Liver (tissue), 8 donors: ENCODE measurements at regions not wholly inside any gene's neighbourhood (a gene's known extent, or its start where the extent isn't known, plus 50 kb on each side); places are given as distances from the start of the nearest gene placed in this dataset.

Experiments used
- DNase-seq: peaks from one replicate; pipeline ENCODE4 v3.0.0-alpha.2; 2017; ENCODE audit warnings: low spot score
- H3K27ac ChIP-seq, 2 donors: one replicate each; pipeline ENCODE4 v1.7.0; 2013; ENCODE audit warnings: inconsistent platforms in 2 of 2, low read length in 2 of 2, control low read depth in 1 of 2, low read depth in 1 of 2, mild to moderate bottlenecking in 1 of 2
- H3K27me3 ChIP-seq, 4 donors: one replicate each; pipeline versions ENCODE4 v1.6.1 to v1.7.0; 2013; ENCODE audit warnings: low read length in 3 of 4, inconsistent platforms in 1 of 4, mild to moderate bottlenecking in 1 of 4, moderate library complexity in 1 of 4; ENCODE audit not compliant: control insufficient read depth in 4 of 4, insufficient read depth in 4 of 4
- H3K36me3 ChIP-seq, 4 donors: one replicate each; pipeline versions ENCODE4 v1.6.1 to v1.7.0; 2013; ENCODE audit warnings: low read length in 3 of 4, mild to moderate bottlenecking in 3 of 4, low read depth in 1 of 4, moderate library complexity in 1 of 4; ENCODE audit not compliant: control insufficient read depth in 4 of 4, insufficient read depth in 3 of 4
- H3K4me1 ChIP-seq, 4 donors: one replicate each; pipeline versions ENCODE4 v1.6.1 to v1.7.0; 2013; ENCODE audit warnings: low read length in 3 of 4, mild to moderate bottlenecking in 3 of 4, moderate library complexity in 1 of 4; ENCODE audit not compliant: control insufficient read depth in 4 of 4, insufficient read depth in 4 of 4
- H3K4me3 ChIP-seq, 3 donors: one replicate each; pipeline versions ENCODE4 v1.6.1 to v1.7.0; 2013; ENCODE audit warnings: low read length in 3 of 3, control low read depth in 1 of 3, low read depth in 1 of 3, mild to moderate bottlenecking in 1 of 3
- H3K9ac ChIP-seq, 2 donors: one replicate each; pipeline ENCODE4 v1.7.0; 2013; ENCODE audit warnings: low read length in 2 of 2, mild to moderate bottlenecking in 2 of 2, moderate library complexity in 2 of 2, control low read depth in 1 of 2, low read depth in 1 of 2
- H3K9me3 ChIP-seq, 4 donors: one replicate each; pipeline versions ENCODE4 v1.6.1 to v1.7.0; 2013; ENCODE audit warnings: low read length in 3 of 4; ENCODE audit not compliant: control insufficient read depth in 4 of 4
- ATF3 ChIP-seq: IDR thresholded peaks from 2 replicates; pipeline ENCODE4 v1.6.1; 2016; ENCODE audit warnings: antibody characterized with exemption
- CTCF ChIP-seq: fragments of 150-350 bp; IDR thresholded peaks from 2 replicates; pipeline ENCODE4 v1.5.1; 2017; ENCODE audit warnings: improper control_type of control experiment, low read depth, low read length; ENCODE audit not compliant: missing input control
- EGR1 ChIP-seq, 2 donors: IDR thresholded peaks; 2 replicates each; pipeline ENCODE4 v1.6.1; 2016 to 2018; ENCODE audit warnings: antibody characterized with exemption in 2 of 2, low read depth in 2 of 2
- FOXA1 ChIP-seq: IDR thresholded peaks from 2 replicates; pipeline ENCODE4 v1.6.1; 2016; ENCODE audit warnings: antibody characterized with exemption
- FOXA2 ChIP-seq: IDR thresholded peaks from 2 replicates; pipeline ENCODE4 v1.6.1; 2016; ENCODE audit warnings: antibody characterized with exemption
- GABPA ChIP-seq, 2 donors: IDR thresholded peaks in 1 of 2; conservative IDR thresholded peaks in 1 of 2; 2 replicates each; pipeline ENCODE4 v1.6.1; 2016; ENCODE audit warnings: antibody characterized with exemption in 2 of 2, mild to moderate bottlenecking in 1 of 2, moderate library complexity in 1 of 2
- HNF4A ChIP-seq, 2 donors: conservative IDR thresholded peaks; 2 replicates each; pipeline ENCODE4 v1.6.1; 2016; ENCODE audit warnings: antibody characterized with exemption in 2 of 2, mild to moderate bottlenecking in 2 of 2
- HNF4G ChIP-seq: IDR thresholded peaks from 2 replicates; pipeline ENCODE4 v1.6.1; 2016; ENCODE audit warnings: antibody characterized with exemption
- JUND ChIP-seq, 2 donors: IDR thresholded peaks; 2 replicates each; pipeline ENCODE4 v1.6.1; 2016; ENCODE audit warnings: antibody characterized with exemption in 2 of 2
- MAX ChIP-seq: IDR thresholded peaks from 2 replicates; pipeline ENCODE4 v1.6.1; 2016; ENCODE audit warnings: antibody characterized with exemption
- NR2F2 ChIP-seq: IDR thresholded peaks from 2 replicates; pipeline ENCODE4 v1.6.1; 2016; ENCODE audit warnings: antibody characterized with exemption
- RAD21 ChIP-seq, 2 donors: IDR thresholded peaks; 2 replicates each; pipeline ENCODE4 v1.6.1; 2016; ENCODE audit warnings: antibody characterized with exemption in 2 of 2, mild to moderate bottlenecking in 2 of 2
- REST ChIP-seq: IDR thresholded peaks from 2 replicates; pipeline ENCODE4 v1.6.1; 2016; ENCODE audit warnings: antibody characterized with exemption, mild to moderate bottlenecking
- RXRA ChIP-seq, 2 donors: IDR thresholded peaks; 2 replicates each; pipeline ENCODE4 v1.6.1; 2017 to 2018; ENCODE audit warnings: antibody characterized with exemption in 2 of 2, mild to moderate bottlenecking in 1 of 2
- TAF1 ChIP-seq: conservative IDR thresholded peaks from 2 replicates; pipeline ENCODE4 v1.6.1; 2016; ENCODE audit warnings: antibody characterized with exemption, mild to moderate bottlenecking
- YY1 ChIP-seq: IDR thresholded peaks from 2 replicates; pipeline ENCODE4 v1.6.1; 2016; ENCODE audit warnings: antibody characterized with exemption, mild to moderate bottlenecking
- ZBTB33 ChIP-seq: IDR thresholded peaks from 2 replicates; pipeline ENCODE4 v1.6.1; 2016; ENCODE audit warnings: antibody characterized with exemption
- WGBS: extraction: QIAGEN DNeasy Blood & Tissue Kit; methylation state at CpG from one replicate; pipeline ENCODE4 v1.1.7; 2013; 5-methylcytosine and 5-hydroxymethylcytosine counted together
- donor health status: healthy.
- donor health status: healthy.
- donor health status: healthy.
- donor health status: healthy.
- donor health status: healthy.

GRCh38 chr15:95432878-95433405 lies 897.6 kb upstream of the NR2F2 start (continued):
- no peak for TF ChIP-seq ATF3

GRCh38 chr15:95439922-95440376 lies 890.6 kb upstream of the NR2F2 start:
- no peak for DNase-seq
- H3K4me3 ChIP-seq = no peak overlapping the region
- H3K27me3 ChIP-seq = no peaks in the 10 kb centered on the region
- H3K4me1 ChIP-seq = no peaks in the 10 kb centered on the region
- no peaks in the 10 kb centered on the region for H3K36me3 ChIP-seq
- H3K27ac ChIP-seq = peak overlapping the region; percentile 4 to 23
- H3K9me3 ChIP-seq = no peaks in the 10 kb centered on the region
- no peak overlapping the region for H3K9ac ChIP-seq
- WGBS = 77% methylated on average over 3 of the region's 3 CpGs
- TF ChIP-seq FOXA2 (no peak), CTCF (no peak), ZBTB33 (no peak), MAX (no peak), EGR1 (IDR thresholded peaks at IDR 0.05; ENCODE audit: low read depth in 2 of 2) (no peak), RAD21 (IDR thresholded peaks at IDR 0.05) (no peak)

- DNase-seq = no peak
- Histone ChIP-seq H3K27ac (peak overlapping the region; percentile 4 to 23), H3K36me3 (no peaks in the 10 kb centered on the region), H3K9ac (no peak overlapping the region), H3K27me3 (no peaks in the 10 kb centered on the region), H3K9me3 (no peaks in the 10 kb centered on the region), H3K4me1 (no peaks in the 10 kb centered on the region), H3K4me3 (no peak overlapping the region)
- no peak for TF ChIP-seq GABPA (IDR thresholded peaks at IDR 0.05 in 1 of 2, conservative IDR thresholded peaks at IDR 0.05 in 1 of 2)
- peak; percentile 46 for TF ChIP-seq NR2F2
- 64% methylated on average over 6 of the region's 6 CpGs for WGBS
Measured at GRCh38 chr15:95440712-95441111, 889.8 kb upstream of the NR2F2 start.

- 78% methylated on average over 7 of the region's 7 CpGs for WGBS
- no peak overlapping the region for H3K4me3 ChIP-seq
- peak overlapping the region in 1 of 2 donors; percentile 2 for H3K27ac ChIP-seq
- no peaks in the 10 kb centered on the region for H3K27me3 ChIP-seq
- no peaks in the 10 kb centered on the region for H3K36me3 ChIP-seq
- no peak overlapping the region for H3K9ac ChIP-seq
- DNase-seq = no peak
- no peaks in the 10 kb centered on the region for H3K4me1 ChIP-seq
- H3K9me3 ChIP-seq = no peaks in the 10 kb centered on the region
- TF ChIP-seq GABPA (IDR thresholded peaks at IDR 0.05 in 1 of 2, conservative IDR thresholded peaks at IDR 0.05 in 1 of 2) = no peak
- peak in 1 of 2 donors; percentile 45 for TF ChIP-seq RAD21 (IDR thresholded peaks at IDR 0.05)
- no peak for TF ChIP-seq TAF1
- no peak for TF ChIP-seq YY1
- TF ChIP-seq JUND (IDR thresholded peaks at IDR 0.05) = no peak
- TF ChIP-seq FOXA1 = no peak
- no peak for TF ChIP-seq FOXA2
- TF ChIP-seq HNF4A (conservative IDR thresholded peaks at IDR 0.05) = no peak
- TF ChIP-seq HNF4G = no peak
- TF ChIP-seq EGR1 (IDR thresholded peaks at IDR 0.05; ENCODE audit: low read depth in 2 of 2) = no peak
- TF ChIP-seq REST = no peak
- TF ChIP-seq NR2F2 = peak; percentile 98
- peak in 1 of 2 donors; percentile 32 for TF ChIP-seq RXRA (IDR thresholded peaks at IDR 0.05)
Measured at GRCh38 chr15:95442107-95442719, 888.3 kb upstream of the NR2F2 start.
